Dermis blood vessel endothelial cell (primary cell): ENCODE measurements at regions not wholly inside any gene's neighbourhood (a gene's known extent, or its start where the extent isn't known, plus 50 kb on each side); places are given as distances from the start of the nearest gene placed in this dataset.

Experiments
- DNase-seq: peaks from one replicate; pipeline ENCODE4 v3.0.0; 2010

GRCh38 chr10:91690996-91691676 lies 58.3 kb upstream of the PPP1R3C start:
- no peak for DNase-seq

GRCh38 chr10:91690412-91690811 lies 57.5 kb upstream of the PPP1R3C start:
- no peak for DNase-seq

GRCh38 chr10:91689731-91690168 lies 56.9 kb upstream of the PPP1R3C start:
- DNase-seq, result no peak

GRCh38 chr10:91684841-91685240 lies 52.0 kb upstream of the PPP1R3C start:
- no peak for DNase-seq

GRCh38 chr10:91683975-91684374 lies 51.1 kb upstream of the PPP1R3C start:
- no peak for DNase-seq

GRCh38 chr10:91682912-91683311 lies 50.0 kb upstream of the PPP1R3C start:
- DNase-seq, result no peak
